SK-N-SH (cell line): ENCODE measurements at regions not wholly inside any gene's neighbourhood (a gene's known extent, or its start where the extent isn't known, plus 50 kb on each side); places are given as distances from the start of the nearest gene placed in this dataset.

Source experiments
- CTCF ChIA-PET: fragments of 300-600, 350-600 bp; formaldehyde crosslinking; extraction: SDS; loops from one replicate; lab custom pipeline; 2021; lab: Yijun Ruan, JAX
- POLR2A ChIA-PET: fragments of 350-600 bp; sonication (Branson Sonifier 250); formaldehyde crosslinking; extraction: SDS; loops from one replicate; lab custom pipeline; 2020; ENCODE audit warnings: antibody characterized with exemption, inconsistent platforms; lab: Yijun Ruan, JAX
- DNase-seq: peaks from one replicate; pipeline ENCODE4 v3.0.0; 2012
- H2AFZ ChIP-seq: fragments of 200-600 bp; sonication (generic); 2 replicates; pipeline ENCODE4 v1.8.1; 2016; ENCODE audit warnings: antibody characterized with exemption, mild to moderate bottlenecking, low read depth
- H3F3A ChIP-seq: fragments of 200-600 bp; sonication (generic); replicated peaks from 2 replicates; pipeline ENCODE3; 2016; ENCODE audit warnings: antibody characterized with exemption, mild to moderate bottlenecking; ENCODE audit not compliant: insufficient read depth
- H3K27ac ChIP-seq, 2 experiments: fragments of 200-500 bp in 1 of 2; fragments of 200-600 bp in 1 of 2; sonication (Bioruptor generic) in 1 of 2; sonication (generic), shearing (Covaris generic) in 1 of 2; 2 replicates each; pipeline versions ENCODE4 v1.5.1 to v1.6.1; 2014 to 2016; ENCODE audit warnings: low read depth in 2 of 2, inconsistent platforms in 1 of 2, low read length in 1 of 2, mild to moderate bottlenecking in 1 of 2, mixed read lengths in 1 of 2
- H3K27me3 ChIP-seq: fragments of 200-600 bp; sonication (generic), shearing (Covaris generic); 2 replicates; pipeline ENCODE4 v1.6.1; 2016; ENCODE audit warnings: mixed run types; ENCODE audit not compliant: insufficient read depth
- H3K36me3 ChIP-seq, 2 experiments: fragments of 200-500 bp in 1 of 2; fragments of 200-600 bp in 1 of 2; sonication (Bioruptor generic) in 1 of 2; sonication (generic) in 1 of 2; replicated peaks in 1 of 2; 2 replicates each; pipeline versions ENCODE3 to v1.5.1; 2014 to 2016; ENCODE audit warnings: low read length in 1 of 2, mild to moderate bottlenecking in 1 of 2; ENCODE audit not compliant: insufficient read depth in 2 of 2, control insufficient read depth in 1 of 2
- H3K4me1 ChIP-seq, 2 experiments: fragments of 200-500 bp in 1 of 2; fragments of 200-600 bp in 1 of 2; sonication (Bioruptor generic) in 1 of 2; sonication (generic), shearing (Covaris generic) in 1 of 2; 2 replicates each; pipeline versions ENCODE4 v1.5.1 to v1.6.1; 2014 to 2016; ENCODE audit warnings: low read depth in 1 of 2, low read length in 1 of 2, mixed run types in 1 of 2; ENCODE audit not compliant: insufficient read depth in 2 of 2, control insufficient read depth in 1 of 2
- H3K4me2 ChIP-seq: fragments of 200-600 bp; sonication (generic), shearing (Covaris generic); 2 replicates; pipeline ENCODE4 v1.6.1; 2017; ENCODE audit warnings: mixed run types
- H3K4me3 ChIP-seq, 2 experiments: fragments of 200-500 bp in 1 of 2; fragments of 200-600 bp in 1 of 2; sonication (Bioruptor generic) in 1 of 2; sonication (generic), shearing (Covaris generic) in 1 of 2; 2 replicates each; pipeline versions ENCODE4 v1.5.1 to v1.8.1; 2014 to 2016; ENCODE audit warnings: low read depth in 2 of 2, inconsistent platforms in 1 of 2, low read length in 1 of 2, mild to moderate bottlenecking in 1 of 2, mixed read lengths in 1 of 2, moderate library complexity in 1 of 2
- H3K79me2 ChIP-seq: fragments of 200-600 bp; sonication (generic); 2 replicates; pipeline ENCODE4 v1.8.1; 2017; ENCODE audit warnings: mild to moderate bottlenecking; ENCODE audit not compliant: insufficient read depth
- H3K9ac ChIP-seq: fragments of 200-600 bp; sonication (generic); 2 replicates; pipeline ENCODE4 v1.6.1; 2017; ENCODE audit warnings: mixed run types
- H3K9me2 ChIP-seq: fragments of 200-600 bp; sonication (generic); 2 replicates; pipeline ENCODE4 v1.6.1; 2017; ENCODE audit warnings: mixed run types
- H3K9me3 ChIP-seq: fragments of 200-600 bp; sonication (generic); 2 replicates; pipeline ENCODE4 v1.6.1; 2017; ENCODE audit warnings: mixed run types, mild to moderate bottlenecking, moderate library complexity
- H4K20me1 ChIP-seq: fragments of 200-600 bp; sonication (generic); 2 replicates; pipeline ENCODE4 v1.6.1; 2017; ENCODE audit warnings: mild to moderate bottlenecking, mixed run types; ENCODE audit not compliant: insufficient read depth
- ELF1 ChIP-seq: IDR thresholded peaks from 2 replicates; pipeline ENCODE4 v1.4.0; 2012
- FOXM1 ChIP-seq: IDR thresholded peaks from 2 replicates; pipeline ENCODE4 v1.4.0; 2012; ENCODE audit warnings: low read depth, mild to moderate bottlenecking
- GABPA ChIP-seq: IDR thresholded peaks from 2 replicates; pipeline ENCODE4 v1.4.0; 2012; ENCODE audit warnings: low read depth, mild to moderate bottlenecking
- GATA2 ChIP-seq: sonication (generic); formaldehyde crosslinking; IDR thresholded peaks from 2 replicates; pipeline ENCODE4 v1.5.0; 2020; ENCODE audit warnings: mild to moderate bottlenecking, missing genetic modification reagents
- JUND ChIP-seq: IDR thresholded peaks from 2 replicates; pipeline ENCODE4 v1.4.0; 2012
- MXI1 ChIP-seq: IDR thresholded peaks from 2 replicates; pipeline ENCODE4 v1.6.1; 2012; ENCODE audit warnings: mild to moderate bottlenecking, low read depth, low read length, improper control_type of control experiment
- POLR2AphosphoS5 ChIP-seq: IDR thresholded peaks from 2 replicates; pipeline ENCODE4 v1.6.1; 2012; ENCODE audit warnings: low read depth, low read length
- RAD21 ChIP-seq: IDR thresholded peaks from 2 replicates; pipeline ENCODE4 v1.6.1; 2012; ENCODE audit warnings: mild to moderate bottlenecking, low read length
- RCOR1 ChIP-seq: fragments of 150-350 bp; IDR thresholded peaks from 2 replicates; pipeline ENCODE4 v1.6.1; 2017; ENCODE audit warnings: antibody characterized with exemption, low read length
- RXRA ChIP-seq: IDR thresholded peaks from 2 replicates; pipeline ENCODE4 v1.4.0; 2012; ENCODE audit warnings: low read depth, mild to moderate bottlenecking, borderline replicate concordance
- TAF1 ChIP-seq: IDR thresholded peaks from 2 replicates; pipeline ENCODE4 v1.6.1; 2012; ENCODE audit warnings: low read depth, mild to moderate bottlenecking, low read length, moderate library complexity, borderline replicate concordance
- WGBS: methylation state at CpG from one replicate; pipeline ENCODE4 v1.1.6; 2017; ENCODE audit warnings: low lambda C conversion rate; 5-methylcytosine and 5-hydroxymethylcytosine counted together
- TF ChIP-seq, protein P1 (sequence below): IDR thresholded peaks from 2 replicates; pipeline ENCODE4 v1.6.1; 2012; ENCODE audit warnings: mild to moderate bottlenecking, low read depth, low read length, moderate library complexity
- TF ChIP-seq, protein P2 (sequence below): IDR thresholded peaks from 2 replicates; pipeline ENCODE4 v1.4.0; 2012; ENCODE audit warnings: low read depth, borderline replicate concordance
- TF ChIP-seq, protein P3 (sequence below): IDR thresholded peaks from 2 replicates; pipeline ENCODE4; 2012
- TF ChIP-seq, protein P4 (sequence below): IDR thresholded peaks from 2 replicates; pipeline ENCODE4 v1.4.0; 2012; ENCODE audit warnings: low read depth, borderline replicate concordance

DNA sequence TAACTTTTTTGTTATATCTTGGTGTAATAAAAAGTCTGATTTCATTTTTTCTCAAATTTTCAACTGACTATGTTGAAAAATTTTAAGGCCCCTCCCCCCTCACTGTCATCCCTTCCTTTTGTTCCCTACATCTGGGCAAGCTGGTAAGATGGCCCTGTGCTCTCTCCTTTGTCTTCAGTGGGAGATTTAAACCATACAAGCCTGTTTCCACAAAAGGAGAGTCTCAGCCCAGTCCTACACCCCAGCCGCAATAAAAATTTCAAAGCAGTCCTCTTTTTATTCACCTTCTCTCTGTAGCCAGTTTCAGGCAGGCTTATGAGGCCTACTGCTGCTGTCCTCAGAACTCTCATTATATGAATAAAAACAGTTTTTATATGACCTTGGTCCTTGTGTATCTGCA, 630.5 kb downstream of the CBLN2 start:
- Histone ChIP-seq H3K36me3 (no peaks in the 10 kb centered on the region), H3K9me2 (no peaks in the 10 kb centered on the region), H3K79me2 (no peaks in the 10 kb centered on the region), H2AFZ (no peak overlapping the region), H3K4me3 (no peak overlapping the region), H3K4me1 (no peaks in the 10 kb centered on the region), H3K27me3 (no peaks in the 10 kb centered on the region), H3K9ac (no peak overlapping the region), H3K9me3 (no peaks in the 10 kb centered on the region), H3F3A (no peaks in the 10 kb centered on the region), H3K27ac (no peak overlapping the region), H4K20me1 (no peaks in the 10 kb centered on the region), H3K4me2 (no peak overlapping the region)
- ChIA-PET CTCF (no interaction called here), POLR2A (no interaction called here)
- TF ChIP-seq JUND (no peak), RCOR1 (no peak), FOXM1 (no peak), RXRA (no peak), POLR2AphosphoS5 (no peak), MXI1 (no peak), ELF1 (no peak), GABPA (no peak), GATA2 (no peak), TAF1 (no peak), RAD21 (no peak)
- TF ChIP-seq, protein P1, sequence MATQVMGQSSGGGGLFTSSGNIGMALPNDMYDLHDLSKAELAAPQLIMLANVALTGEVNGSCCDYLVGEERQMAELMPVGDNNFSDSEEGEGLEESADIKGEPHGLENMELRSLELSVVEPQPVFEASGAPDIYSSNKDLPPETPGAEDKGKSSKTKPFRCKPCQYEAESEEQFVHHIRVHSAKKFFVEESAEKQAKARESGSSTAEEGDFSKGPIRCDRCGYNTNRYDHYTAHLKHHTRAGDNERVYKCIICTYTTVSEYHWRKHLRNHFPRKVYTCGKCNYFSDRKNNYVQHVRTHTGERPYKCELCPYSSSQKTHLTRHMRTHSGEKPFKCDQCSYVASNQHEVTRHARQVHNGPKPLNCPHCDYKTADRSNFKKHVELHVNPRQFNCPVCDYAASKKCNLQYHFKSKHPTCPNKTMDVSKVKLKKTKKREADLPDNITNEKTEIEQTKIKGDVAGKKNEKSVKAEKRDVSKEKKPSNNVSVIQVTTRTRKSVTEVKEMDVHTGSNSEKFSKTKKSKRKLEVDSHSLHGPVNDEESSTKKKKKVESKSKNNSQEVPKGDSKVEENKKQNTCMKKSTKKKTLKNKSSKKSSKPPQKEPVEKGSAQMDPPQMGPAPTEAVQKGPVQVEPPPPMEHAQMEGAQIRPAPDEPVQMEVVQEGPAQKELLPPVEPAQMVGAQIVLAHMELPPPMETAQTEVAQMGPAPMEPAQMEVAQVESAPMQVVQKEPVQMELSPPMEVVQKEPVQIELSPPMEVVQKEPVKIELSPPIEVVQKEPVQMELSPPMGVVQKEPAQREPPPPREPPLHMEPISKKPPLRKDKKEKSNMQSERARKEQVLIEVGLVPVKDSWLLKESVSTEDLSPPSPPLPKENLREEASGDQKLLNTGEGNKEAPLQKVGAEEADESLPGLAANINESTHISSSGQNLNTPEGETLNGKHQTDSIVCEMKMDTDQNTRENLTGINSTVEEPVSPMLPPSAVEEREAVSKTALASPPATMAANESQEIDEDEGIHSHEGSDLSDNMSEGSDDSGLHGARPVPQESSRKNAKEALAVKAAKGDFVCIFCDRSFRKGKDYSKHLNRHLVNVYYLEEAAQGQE: no peak
- TF ChIP-seq, protein P2, sequence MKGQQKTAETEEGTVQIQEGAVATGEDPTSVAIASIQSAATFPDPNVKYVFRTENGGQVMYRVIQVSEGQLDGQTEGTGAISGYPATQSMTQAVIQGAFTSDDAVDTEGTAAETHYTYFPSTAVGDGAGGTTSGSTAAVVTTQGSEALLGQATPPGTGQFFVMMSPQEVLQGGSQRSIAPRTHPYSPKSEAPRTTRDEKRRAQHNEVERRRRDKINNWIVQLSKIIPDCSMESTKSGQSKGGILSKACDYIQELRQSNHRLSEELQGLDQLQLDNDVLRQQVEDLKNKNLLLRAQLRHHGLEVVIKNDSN: no peak
- TF ChIP-seq, protein P3, sequence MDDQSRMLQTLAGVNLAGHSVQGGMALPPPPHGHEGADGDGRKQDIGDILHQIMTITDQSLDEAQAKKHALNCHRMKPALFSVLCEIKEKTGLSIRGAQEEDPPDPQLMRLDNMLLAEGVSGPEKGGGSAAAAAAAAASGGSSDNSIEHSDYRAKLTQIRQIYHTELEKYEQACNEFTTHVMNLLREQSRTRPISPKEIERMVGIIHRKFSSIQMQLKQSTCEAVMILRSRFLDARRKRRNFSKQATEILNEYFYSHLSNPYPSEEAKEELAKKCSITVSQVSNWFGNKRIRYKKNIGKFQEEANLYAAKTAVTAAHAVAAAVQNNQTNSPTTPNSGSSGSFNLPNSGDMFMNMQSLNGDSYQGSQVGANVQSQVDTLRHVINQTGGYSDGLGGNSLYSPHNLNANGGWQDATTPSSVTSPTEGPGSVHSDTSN: no peak
- TF ChIP-seq, protein P4, sequence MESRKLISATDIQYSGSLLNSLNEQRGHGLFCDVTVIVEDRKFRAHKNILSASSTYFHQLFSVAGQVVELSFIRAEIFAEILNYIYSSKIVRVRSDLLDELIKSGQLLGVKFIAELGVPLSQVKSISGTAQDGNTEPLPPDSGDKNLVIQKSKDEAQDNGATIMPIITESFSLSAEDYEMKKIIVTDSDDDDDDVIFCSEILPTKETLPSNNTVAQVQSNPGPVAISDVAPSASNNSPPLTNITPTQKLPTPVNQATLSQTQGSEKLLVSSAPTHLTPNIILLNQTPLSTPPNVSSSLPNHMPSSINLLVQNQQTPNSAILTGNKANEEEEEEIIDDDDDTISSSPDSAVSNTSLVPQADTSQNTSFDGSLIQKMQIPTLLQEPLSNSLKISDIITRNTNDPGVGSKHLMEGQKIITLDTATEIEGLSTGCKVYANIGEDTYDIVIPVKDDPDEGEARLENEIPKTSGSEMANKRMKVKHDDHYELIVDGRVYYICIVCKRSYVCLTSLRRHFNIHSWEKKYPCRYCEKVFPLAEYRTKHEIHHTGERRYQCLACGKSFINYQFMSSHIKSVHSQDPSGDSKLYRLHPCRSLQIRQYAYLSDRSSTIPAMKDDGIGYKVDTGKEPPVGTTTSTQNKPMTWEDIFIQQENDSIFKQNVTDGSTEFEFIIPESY: no peak
- 83% methylated on average over 1 of the region's 1 CpG for WGBS
- DNase-seq: no peak
